ENCODE measurements at regions not wholly inside any gene's neighbourhood (a gene's known extent, or its start where the extent isn't known, plus 50 kb on each side); places are given as distances from the start of the nearest gene placed in this dataset.

GRCh38 chr16:86800894-86801293 lies 222.5 kb downstream of the FOXL1 start:
- DNase-seq (ENCODE audit: low read depth in 3 of 3) = no peak

- no peak for DNase-seq (ENCODE audit: low read depth in 3 of 3)
These were observed 223.7 kb downstream of the FOXL1 start for GRCh38 chr16:86802013-86802412.

GRCh38 chr16:86805188-86805587 lies 226.8 kb downstream of the FOXL1 start:
- no peak for DNase-seq (ENCODE audit: low read depth in 3 of 3)

- DNase-seq (ENCODE audit: low read depth in 3 of 3) = no peak
These were observed 228.0 kb downstream of the FOXL1 start for GRCh38 chr16:86806181-86806837.

- no peak for DNase-seq (ENCODE audit: low read depth in 3 of 3)
These were observed 228.5 kb downstream of the FOXL1 start for GRCh38 chr16:86806838-86807351.

- no peak for DNase-seq (ENCODE audit: low read depth in 3 of 3)
These were observed 230.6 kb downstream of the FOXL1 start for GRCh38 chr16:86808863-86809444.

GRCh38 chr16:86809458-86809955 lies 231.2 kb downstream of the FOXL1 start:
- no peak for DNase-seq (ENCODE audit: low read depth in 3 of 3)

GRCh38 chr16:86810062-86810461 lies 231.7 kb downstream of the FOXL1 start:
- no peak for DNase-seq (ENCODE audit: low read depth in 3 of 3)

GRCh38 chr16:86812363-86812970 lies 234.1 kb downstream of the FOXL1 start:
- DNase-seq (ENCODE audit: low read depth in 3 of 3) = no peak

GRCh38 chr16:86814256-86814655 lies 235.9 kb downstream of the FOXL1 start:
- no peak for DNase-seq (ENCODE audit: low read depth in 3 of 3)

- no peak for DNase-seq (ENCODE audit: low read depth in 3 of 3)
These were observed 238.7 kb downstream of the FOXL1 start for GRCh38 chr16:86816930-86817625.

- no peak for DNase-seq (ENCODE audit: low read depth in 3 of 3)
These were observed 240.6 kb downstream of the FOXL1 start for GRCh38 chr16:86818671-86819532.

- no peak for DNase-seq (ENCODE audit: low read depth in 3 of 3)
These were observed 241.2 kb downstream of the FOXL1 start for GRCh38 chr16:86819533-86819892.

- DNase-seq (ENCODE audit: low read depth in 3 of 3) = no peak
These were observed 243.5 kb downstream of the FOXL1 start for GRCh38 chr16:86821895-86822294.

- no peak for DNase-seq (ENCODE audit: low read depth in 3 of 3)
These were observed 244.8 kb downstream of the FOXL1 start for GRCh38 chr16:86823125-86823524.

GRCh38 chr16:86823888-86824671 lies 245.7 kb downstream of the FOXL1 start:
- no peak for DNase-seq (ENCODE audit: low read depth in 3 of 3)

- DNase-seq (ENCODE audit: low read depth in 3 of 3) = no peak
These were observed 246.5 kb downstream of the FOXL1 start for GRCh38 chr16:86824751-86825296.

- no peak for DNase-seq (ENCODE audit: low read depth in 3 of 3)
These were observed 247.3 kb downstream of the FOXL1 start for GRCh38 chr16:86825631-86826030.

GRCh38 chr16:86826941-86827340 lies 248.6 kb downstream of the FOXL1 start:
- no peak for DNase-seq (ENCODE audit: low read depth in 3 of 3)

GRCh38 chr16:86827521-86827920 lies 249.2 kb downstream of the FOXL1 start:
- DNase-seq (ENCODE audit: low read depth in 3 of 3) = no peak
